GM18499 (cell line): ENCODE measurements at regions not wholly inside any gene's neighbourhood (a gene's known extent, or its start where the extent isn't known, plus 50 kb on each side); places are given as distances from the start of the nearest gene placed in this dataset.
"Not testable (repeated sequence)": the region's sequence is repeated elsewhere in the genome, so short reads cannot be mapped to it uniquely, and the experiment has no call there.

Experiments used
- ATAC-seq: cut with Tn5 transposase; IDR thresholded peaks from one replicate; pipeline ENCODE4 v1.9.1; 2021; ENCODE audit warnings: moderate number of reproducible peaks; ENCODE audit not compliant: insufficient read depth, unreplicated experiment

DNA sequence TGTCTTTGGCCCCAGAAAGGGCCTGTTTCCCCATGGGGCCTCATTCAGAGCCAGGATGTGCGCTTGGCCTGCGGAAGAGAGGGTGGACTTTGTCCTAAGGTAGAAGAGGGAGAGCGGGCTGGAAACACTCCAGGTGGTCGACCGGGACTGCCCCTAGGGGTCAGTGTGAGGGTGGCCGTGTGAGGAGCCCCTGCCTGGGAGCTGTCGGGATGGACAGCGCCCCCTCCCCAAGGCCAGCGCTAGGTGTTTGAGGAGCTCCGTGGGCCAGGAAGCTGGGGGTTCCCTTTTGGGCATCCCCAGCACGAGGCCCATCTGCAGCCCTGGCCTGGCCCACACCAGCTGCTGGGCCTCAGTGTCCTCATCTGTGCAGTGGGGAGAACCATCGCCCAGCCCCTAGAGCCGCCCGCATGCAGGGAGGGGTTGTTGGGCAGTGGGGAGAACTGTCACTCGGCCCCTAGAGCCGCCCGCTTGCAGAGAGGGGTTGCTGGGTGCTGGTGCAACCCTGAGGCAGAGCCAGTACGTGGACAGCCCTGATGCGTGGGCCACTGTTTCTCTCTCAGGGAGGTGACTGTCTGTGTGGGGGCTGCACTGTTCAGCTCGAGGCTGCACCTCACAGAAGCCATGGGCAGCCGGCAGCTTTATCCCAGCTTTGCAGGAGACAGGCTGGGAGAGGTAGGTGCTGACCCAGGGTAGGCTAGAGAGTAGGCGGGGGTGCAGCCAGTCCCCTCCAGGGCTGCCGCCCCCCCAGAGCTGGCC lies 1319.9 kb downstream of the BRD1 start:
- no peak for ATAC-seq

DNA sequence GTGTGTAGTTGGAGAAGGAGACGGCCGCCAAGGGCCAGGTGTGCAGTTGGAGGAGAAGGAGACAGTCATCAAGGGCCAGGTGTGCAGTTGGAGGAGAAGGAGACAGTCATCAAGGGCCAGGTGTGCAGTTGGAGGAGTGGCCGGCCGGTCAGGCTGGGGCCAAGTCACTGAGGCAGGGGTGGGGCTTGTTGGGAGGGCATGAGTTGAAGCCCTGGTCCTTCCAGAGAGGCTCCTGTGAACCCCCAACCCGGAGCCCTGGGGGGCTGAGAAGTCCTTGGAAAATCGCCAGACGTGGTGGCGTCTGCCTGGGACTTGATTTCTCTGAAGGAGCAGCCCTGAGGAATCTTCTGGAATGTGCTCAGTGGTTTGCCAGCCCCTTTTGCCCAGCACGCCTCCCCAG lies 1320.5 kb downstream of the BRD1 start:
- ATAC-seq, result no peak

DNA sequence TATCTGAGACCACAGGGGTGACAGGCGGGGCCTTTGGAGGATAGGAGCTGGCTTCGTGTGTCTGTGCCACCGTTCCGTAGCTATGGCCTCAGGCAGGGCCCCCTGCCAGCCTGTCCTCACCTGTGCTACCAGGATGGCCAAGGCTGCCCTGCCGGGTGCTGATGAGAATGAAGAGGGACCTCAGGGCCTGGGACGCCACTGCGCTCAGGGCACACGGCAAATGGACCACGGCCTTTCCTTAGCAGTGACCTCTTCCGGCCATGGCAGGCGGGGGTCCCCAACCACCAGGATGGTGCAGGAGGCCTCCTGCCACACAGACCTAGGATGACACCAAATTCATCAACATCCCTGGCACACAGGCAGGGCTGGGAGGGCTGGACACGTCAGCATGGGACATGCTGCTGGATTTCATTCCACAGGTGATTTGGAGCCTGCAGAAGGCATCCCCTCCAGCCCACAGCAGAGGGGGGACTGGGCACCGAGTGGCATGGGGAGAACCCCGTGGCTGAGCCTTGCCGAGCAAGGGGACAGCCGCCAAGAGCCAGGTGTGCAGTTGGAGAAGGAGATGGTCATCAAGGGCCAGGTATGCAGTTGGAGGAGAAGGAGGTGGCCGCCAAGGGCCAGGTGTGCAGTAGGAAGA lies 1321.0 kb downstream of the BRD1 start:
- no peak for ATAC-seq

DNA sequence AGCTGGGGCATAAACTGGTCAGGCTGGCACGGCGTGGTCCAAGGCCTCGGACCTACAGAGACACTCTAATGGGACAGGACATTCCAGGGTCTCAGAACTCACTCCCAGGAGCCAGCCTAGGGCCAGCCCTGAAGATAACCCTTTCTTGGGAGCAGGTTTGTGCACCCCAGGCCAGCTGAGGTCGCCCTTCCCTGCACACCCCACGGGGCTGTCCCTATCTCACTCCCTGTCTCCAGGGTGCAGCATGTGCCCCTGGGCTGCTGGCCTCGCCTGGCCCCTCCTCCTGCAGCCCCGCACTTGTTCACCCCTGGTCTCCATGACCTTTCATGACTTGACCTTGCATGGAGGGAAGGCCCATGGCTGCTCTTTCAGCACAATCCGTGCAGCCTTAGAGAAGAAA lies 1321.8 kb downstream of the BRD1 start:
- no peak for ATAC-seq

DNA sequence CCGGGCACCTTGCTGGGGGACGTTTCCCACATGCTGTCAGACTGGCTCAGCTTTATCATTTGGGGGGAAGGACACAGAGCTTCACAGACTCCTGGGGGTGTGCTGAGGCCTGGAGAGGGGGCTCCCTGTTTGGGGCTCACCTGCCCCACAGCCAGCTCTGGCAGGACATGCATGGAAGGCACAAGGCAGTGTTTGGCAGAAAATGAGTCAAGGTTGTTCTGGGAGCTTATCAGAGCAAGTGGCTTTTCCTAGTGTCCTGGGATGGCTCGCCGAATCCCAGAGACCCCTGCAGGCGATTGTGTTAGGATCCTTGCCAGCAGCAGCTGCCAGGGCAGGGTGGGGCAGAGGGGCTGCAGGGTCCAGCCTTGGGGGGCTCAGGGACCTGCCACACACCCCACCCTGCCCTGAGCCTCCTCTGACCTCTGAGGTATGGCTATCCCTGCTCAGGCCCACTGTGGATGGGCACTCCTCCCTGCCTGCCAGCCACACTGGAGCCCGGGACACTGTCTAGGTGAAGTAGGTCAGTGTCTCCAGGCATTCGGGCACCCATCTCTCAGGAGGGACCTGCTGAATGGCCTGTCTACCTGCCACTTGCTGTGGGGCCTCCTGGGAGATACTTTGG lies 1323.0 kb downstream of the BRD1 start:
- no peak for ATAC-seq

DNA sequence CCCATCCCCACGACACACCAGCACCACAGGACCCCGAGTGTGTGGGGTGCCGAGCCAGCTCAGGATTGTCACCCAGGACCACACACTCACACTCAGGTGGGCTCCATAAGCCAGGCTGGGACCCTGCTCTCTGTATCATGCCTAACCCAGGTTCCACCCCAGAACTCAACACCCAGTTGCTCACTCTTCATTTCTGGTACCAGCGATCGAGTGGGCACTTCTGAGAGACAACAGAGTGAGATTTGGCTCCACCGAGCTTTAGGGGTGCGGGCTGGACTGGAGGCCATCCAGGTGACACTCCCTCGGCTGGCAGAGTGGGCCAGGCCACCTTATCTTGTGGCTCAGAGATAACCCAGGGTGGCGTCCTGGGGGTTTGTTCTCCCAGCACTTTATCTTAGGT lies 1323.8 kb downstream of the BRD1 start:
- no peak for ATAC-seq

DNA sequence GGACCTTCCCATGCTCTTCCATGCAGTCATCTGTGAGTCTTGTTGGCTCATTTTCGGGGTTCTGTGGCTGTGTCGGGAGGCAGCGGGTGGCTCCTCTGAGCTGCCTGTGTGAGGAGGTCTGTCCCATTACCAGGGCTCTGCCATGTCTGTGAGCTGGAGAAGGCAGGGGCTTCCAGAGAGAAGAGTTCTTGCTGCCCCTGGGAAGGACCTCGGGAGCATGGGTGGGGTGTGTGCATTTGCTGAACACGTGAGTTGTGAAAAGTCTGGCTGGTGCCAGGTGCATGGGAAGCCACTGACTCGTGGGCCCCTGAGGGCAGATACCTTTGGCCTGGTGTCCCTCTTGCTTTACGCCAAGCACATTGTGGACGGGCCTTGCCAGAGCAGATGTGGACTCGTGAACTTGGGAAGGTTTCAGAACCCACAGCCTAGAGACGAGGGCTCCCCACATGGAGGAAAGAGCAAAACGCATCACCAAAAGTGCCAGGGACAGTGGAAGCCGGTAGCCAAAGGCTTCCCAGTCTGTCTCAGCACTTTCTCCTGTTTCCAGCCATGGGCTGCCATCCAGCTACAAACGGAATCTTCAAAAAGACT lies 1324.5 kb downstream of the BRD1 start:
- no peak for ATAC-seq

DNA sequence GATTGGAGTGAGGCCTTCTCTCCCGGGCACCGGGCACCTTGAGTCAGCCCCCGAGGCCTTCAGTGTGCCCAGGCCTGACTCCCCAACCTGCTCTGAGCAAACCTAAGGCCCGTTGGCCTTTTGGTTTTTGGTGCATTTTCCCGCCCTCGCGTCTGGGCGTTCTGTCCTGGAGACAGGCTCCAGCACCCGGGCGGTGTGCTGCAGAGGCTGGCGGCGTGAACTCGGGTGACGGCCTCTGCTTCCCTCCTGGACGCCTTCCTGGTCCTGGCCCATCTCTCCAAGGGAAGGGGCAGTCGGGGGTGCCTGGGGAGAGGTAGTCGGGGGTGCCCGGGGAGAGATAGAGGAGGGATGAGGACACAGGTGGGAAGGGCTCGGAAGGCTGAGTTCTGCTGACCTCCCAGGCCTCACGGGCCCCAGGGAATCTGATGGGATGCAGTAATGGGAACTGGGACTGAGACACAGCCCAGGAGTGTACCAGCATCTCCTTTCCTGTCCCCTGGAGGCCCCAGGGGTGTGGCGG lies 1326.4 kb downstream of the BRD1 start:
- ATAC-seq, result no peak

DNA sequence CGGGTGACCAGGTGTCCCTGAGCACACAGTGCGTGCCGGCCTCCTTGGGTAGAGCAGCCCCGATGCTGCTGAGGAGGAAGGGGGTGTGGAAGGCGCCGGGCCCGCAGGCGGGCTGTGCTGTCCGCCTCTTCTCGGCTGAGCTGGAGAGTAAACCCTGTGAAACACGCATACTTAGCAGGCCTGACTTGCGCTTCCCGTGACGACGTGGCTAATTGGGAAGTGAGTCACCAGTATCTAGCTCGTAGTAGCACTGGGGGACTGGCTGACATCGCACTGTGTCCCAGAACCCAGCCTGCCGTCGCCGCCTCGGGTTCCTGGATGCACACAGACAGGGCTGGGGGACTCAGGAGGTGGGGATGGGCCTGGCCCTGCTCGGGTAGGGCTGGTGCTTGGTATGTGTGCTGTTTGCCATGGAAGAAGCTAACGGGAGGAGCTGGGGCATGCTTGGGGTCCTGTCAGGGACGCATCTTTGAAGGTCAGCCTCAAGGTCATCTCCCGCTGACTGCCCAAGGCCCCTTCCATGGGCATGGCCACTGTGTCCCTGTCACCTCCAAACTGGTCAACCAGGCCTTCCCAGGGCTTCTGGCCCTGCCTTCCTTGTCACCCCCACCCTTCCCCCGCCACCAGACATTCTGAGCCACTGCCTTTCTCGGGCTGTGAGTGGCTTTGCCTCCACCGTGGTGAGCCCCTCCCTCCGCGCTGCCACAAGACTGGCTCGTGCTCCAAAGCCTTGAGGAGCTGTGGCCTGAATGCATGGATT lies 1327.0 kb downstream of the BRD1 start:
- ATAC-seq, result no peak

DNA sequence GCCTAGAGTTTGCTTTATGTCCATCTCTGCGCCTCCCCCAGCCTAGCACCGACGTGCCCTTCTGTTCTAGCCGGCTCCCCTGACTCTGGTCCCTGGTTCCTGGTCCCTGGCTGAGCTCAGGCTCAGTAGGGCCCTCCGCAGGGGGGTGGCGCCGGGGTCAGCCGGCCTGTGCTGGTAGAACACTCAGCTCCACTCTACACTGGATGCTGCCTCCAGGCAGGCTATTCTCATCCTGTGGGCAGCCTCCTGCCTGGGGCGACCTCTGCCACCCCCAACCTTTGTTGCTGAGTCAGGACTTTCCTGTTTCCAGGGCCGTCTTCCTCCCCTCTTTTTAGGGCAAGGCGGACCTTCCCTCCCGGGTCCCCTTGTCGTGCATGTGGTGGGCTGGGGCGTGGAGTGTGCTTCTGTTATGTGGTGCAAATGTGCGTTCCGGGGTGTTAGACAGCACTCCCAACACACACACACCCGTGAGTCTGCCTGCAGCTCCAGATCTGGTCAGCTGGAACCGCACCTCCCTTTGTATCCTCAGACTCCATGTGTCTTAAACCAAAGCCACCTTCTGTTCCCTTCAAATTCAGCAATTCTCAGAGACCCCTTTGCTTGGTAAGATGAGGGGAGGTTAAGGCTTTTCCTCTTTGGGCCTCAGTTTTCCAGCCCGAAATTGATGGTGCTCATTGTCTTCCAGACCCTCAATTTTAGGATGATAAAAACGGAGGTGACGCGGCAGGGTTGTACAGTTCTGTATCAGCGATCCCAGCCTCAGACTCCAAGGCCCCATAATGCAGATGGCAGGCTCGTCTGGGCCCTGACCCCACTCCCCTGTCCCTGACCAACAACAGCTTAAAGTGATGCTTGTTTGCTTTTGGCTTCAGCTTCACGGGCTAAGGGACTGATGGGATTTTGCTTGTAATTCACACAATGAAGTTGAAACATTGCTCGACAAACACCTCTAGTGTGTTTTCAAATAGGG lies 1327.9 kb downstream of the BRD1 start:
- no peak for ATAC-seq

DNA sequence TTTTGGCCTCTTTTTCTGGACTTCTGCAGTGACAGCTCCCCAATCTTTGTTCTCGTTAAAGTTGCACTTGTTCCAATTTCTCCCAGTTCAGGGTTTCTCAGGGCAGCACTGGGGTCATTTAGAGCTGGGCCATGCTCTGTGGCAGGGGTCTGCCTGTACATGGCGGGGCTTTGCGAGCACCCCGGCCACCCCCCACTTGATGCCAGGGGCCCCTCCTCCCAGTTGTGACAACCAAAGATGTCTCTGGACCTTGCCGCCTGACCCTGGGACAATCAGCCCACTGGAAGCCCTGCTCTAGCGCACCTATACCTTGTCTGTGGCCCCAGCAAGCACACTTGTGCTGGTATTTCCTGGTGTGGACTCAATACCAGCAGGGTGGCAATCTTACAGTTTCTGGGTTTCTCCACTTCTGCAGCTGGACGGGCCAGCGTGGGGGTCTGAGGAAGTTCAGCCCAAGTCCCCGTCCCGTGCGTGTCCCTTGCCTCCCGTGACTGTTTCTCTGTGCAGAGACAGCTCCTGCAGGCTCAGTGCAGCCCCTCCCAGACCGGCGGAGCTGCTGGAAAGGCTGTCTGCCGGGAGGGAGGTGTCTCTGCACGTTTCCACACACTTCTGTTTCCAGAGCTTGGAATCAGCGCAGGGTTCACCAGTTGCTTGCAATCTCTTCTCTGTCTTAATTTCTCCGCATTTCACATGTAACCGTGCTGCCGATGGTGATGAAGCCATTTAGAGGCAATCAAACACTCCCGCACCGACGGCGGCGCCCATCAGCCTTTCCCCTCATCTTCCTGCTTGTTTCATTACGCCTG lies 1328.9 kb downstream of the BRD1 start:
- ATAC-seq, result no peak

DNA sequence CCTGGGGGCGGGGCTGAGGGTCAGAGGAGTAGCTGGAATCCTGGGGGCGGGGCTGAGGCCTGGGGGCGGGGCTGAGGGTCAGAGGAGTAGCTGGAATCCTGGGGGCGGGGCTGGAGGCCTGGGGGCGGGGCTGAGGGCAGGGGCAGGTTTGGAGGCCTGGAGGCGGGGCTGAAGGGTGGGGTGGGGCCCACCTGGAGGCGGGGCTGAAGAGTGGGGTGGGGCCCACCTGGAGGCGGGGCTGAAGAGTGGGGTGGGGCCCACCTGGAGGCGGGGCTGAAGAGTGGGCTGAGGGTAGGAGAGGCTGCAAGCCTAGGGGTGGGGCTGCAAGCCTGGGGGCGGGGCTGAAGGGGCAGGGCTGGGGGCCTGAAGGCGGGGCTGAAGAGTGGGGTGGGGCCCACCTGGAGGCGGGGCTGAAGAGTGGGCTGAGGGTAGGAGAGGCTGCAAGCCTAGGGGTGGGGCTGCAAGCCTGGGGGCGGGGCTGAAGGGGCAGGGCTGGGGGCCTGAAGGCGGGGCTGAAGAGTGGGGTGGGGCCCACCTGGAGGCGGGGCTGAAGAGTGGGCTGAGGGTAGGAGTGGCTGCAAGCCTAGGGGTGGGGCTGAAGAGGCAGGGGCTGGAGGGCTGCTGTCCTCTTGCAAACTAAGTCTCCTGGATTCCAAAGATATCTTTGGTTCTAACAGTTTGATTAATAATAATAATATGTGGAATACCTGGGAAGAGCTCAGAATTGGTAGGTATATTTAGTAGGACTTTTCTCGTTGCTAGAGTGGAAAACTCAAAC lies 1329.7 kb downstream of the BRD1 start:
- ATAC-seq, result not testable (repeated sequence)

DNA sequence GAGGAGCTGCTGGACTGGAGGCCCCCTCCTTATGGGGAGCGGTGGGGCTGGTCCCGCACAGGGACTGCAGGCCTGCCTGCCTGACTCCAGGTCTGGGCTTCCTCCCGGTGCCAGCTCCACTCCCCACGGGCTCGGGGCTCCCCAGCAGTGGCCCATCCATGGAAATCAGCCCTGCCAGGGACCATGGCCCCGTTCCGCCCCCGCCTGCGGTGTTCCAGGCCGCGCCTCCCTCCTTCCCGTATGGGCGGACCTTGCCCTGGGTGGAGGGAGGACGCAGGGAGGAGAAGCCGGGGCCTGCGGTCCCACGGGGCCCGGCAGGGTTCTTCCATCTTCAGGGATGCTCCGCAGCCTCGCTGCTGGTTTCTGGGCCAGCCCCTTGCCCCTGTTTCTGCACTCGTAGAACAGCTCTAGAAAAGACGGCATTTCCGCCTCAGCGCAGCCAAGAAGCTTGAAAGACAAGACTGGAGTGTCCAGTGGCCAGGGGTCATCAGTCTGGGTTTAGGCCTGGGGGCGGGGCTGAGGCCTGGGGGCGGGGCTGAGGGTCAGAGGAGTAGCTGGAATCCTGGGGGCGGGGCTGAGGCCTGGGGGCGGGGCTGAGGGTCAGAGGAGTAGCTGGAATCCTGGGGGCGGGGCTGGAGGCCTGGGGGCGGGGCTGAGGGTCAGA lies 1330.6 kb downstream of the BRD1 start:
- no peak for ATAC-seq

DNA sequence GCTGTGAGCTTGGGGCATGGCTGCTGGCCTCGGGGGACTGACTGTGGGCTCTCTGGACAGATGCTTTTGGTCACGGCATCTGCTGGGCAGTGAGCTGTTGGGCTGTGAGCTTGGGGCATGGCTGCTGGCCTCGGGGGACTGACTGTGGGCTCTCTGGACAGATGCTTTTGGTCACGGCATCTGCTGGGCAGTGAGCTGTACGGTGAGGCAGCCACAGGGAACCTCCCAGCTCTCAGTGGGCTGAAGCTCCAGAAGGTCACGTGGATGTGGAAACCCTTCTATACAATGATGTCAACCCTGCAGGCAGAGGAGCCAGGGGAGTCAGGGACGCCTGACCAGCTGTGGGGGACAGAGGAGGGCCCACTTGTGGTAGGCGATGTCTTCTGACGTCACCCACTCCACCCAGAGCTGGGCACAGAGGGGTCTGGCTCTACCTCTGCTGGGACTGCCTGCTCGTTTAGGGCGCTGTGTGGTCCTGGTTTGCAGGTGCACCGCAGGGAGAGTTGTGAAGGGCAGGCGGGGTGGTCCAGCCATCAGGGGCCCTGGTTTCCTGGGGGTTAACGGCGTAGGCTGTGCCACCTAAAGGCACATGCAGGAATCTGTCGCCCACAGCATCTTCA lies 1331.3 kb downstream of the BRD1 start:
- no peak for ATAC-seq

DNA sequence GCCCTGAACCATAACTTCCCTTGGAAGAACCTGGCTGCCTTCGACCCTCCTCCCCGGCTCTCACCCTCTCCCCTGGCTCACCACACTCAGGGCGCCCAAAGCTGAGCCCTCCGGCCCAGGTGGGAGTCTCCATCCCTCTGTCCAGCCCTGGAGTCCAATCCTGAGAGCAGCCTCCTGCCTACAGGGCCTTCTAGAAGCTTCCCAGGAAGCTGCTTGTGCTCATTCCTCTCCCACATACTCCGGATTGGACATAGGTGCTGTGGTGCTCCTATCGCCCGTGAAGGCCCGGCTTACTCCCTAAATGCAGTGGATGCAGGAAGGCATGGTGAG lies 1332.0 kb downstream of the BRD1 start:
- no peak for ATAC-seq

DNA sequence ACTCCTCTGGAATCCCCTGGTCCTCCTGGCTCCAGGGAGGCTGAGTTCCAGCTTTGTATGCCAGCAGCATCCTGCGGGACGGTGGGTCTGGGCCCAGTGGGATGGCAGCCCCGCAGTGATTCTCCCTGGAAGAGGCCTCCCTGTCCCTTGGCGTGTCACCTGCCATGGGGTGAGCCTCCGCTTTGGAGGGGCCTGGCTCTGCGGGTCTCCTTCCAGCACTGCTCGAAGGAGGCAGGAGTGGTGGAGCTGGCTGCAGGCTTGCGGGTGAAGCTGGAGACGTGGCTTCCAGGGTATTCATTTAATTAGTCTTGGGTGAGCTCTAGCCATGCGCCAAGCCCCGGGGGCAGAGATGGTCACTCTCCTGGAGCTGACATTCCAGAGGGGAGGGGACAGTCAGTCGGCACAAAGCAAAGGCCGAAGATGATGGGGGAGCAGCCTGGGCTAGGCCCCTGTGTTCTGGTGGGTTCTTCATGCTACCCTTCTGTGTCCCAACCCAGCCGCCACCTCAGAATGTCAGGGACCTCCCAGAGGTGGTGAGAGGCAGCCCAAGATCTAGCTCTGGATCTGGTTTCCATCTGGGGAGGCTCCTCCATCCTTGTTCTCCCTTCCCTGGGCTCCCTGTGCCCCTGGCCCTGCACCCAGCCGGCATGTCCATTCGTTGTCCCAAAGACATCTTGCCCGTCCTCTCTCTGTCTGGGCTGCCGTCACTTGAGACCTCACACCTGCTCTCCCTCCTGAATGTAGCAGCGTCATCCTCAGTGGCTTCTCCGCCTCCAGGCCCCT lies 1332.5 kb downstream of the BRD1 start:
- ATAC-seq, result no peak
